Naive B cell (primary cell): ENCODE measurements at regions not wholly inside any gene's neighbourhood (a gene's known extent, or its start where the extent isn't known, plus 50 kb on each side); places are given as distances from the start of the nearest gene placed in this dataset.
A peak's percentile ranks its signal among the peaks of the same experiment; 100 is the strongest.

Experiments used
- ATAC-seq, 2 donors: fragments of 150-1000 bp; cut with Tn5 transposase; 2 replicates each; pipeline ENCODE4 v1.10.0; 2021; ENCODE audit warnings: low read depth in 2 of 2, mild to moderate bottlenecking in 2 of 2, moderate library complexity in 2 of 2
- DNase-seq: peaks from one replicate; pipeline ENCODE4 v3.0.0; 2022
- H3K27ac Mint-ChIP-seq, 6 donors: one replicate each; pipeline ENCODE4 v1.8.0; 2020 to 2022; ENCODE audit warnings: mild to moderate bottlenecking in 6 of 6, mixed read lengths in 6 of 6, moderate library complexity in 5 of 6, inconsistent platforms in 2 of 6
- H3K27me3 Mint-ChIP-seq, 3 donors: one replicate each; pipeline ENCODE4 v1.8.0; 2021 to 2022; ENCODE audit warnings: mixed read lengths in 3 of 3, mild to moderate bottlenecking in 1 of 3
- H3K36me3 Mint-ChIP-seq, 2 donors: one replicate each; pipeline ENCODE4 v1.8.0; 2020 to 2022; ENCODE audit warnings: mixed read lengths in 2 of 2, inconsistent platforms in 1 of 2, mild to moderate bottlenecking in 1 of 2
- H3K4me1 Mint-ChIP-seq, 3 donors: one replicate each; pipeline ENCODE4 v1.8.0; 2020 to 2022; ENCODE audit warnings: mixed read lengths in 3 of 3, inconsistent platforms in 1 of 3, mild to moderate bottlenecking in 1 of 3, moderate library complexity in 1 of 3
- H3K4me3 Mint-ChIP-seq, 8 donors: one replicate each; pipeline ENCODE4 v1.8.0; 2020 to 2022; ENCODE audit warnings: mild to moderate bottlenecking in 8 of 8, mixed read lengths in 8 of 8, moderate library complexity in 8 of 8, inconsistent platforms in 2 of 8
- H3K9me3 Mint-ChIP-seq, 7 donors: one replicate each; pipeline ENCODE4 v1.8.0; 2020 to 2022; ENCODE audit warnings: mixed read lengths in 7 of 7, mild to moderate bottlenecking in 5 of 7, inconsistent platforms in 2 of 7, moderate library complexity in 1 of 7

- DNase-seq, result no peak
- H3K27me3 Mint-ChIP-seq, result peaks cover 7 to 13% (median 12%) of the 10 kb centered on the region in 3 donors
- H3K9me3 Mint-ChIP-seq, result peaks cover 0 to 6% (median 0%) of the 10 kb centered on the region in 7 donors
- no peaks in the 10 kb centered on the region for H3K4me1 Mint-ChIP-seq
- no peak overlapping the region for H3K4me3 Mint-ChIP-seq
- ATAC-seq, result no peak
- H3K27ac Mint-ChIP-seq, result no peak overlapping the region
- H3K36me3 Mint-ChIP-seq, result no peaks in the 10 kb centered on the region
These were observed 96.5 kb downstream of the TTC32 start for GRCh38 chr2:19805266-19805665.

GRCh38 chr2:19804639-19805260 is 97.0 kb downstream of the TTC32 start:
- H3K9me3 Mint-ChIP-seq, result peaks cover 0 to 5% (median 0%) of the 10 kb centered on the region in 7 donors

GRCh38 chr2:19802086-19802841 is 99.5 kb downstream of the TTC32 start:
- Mint-ChIP-seq H3K36me3 (no peaks in the 10 kb centered on the region), H3K4me1 (no peaks in the 10 kb centered on the region), H3K27ac (no peak overlapping the region), H3K9me3 (peaks cover 0 to 4% (median 0%) of the 10 kb centered on the region in 7 donors), H3K27me3 (peaks cover 11 to 13% (median 12%) of the 10 kb centered on the region in 3 donors), H3K4me3 (no peak overlapping the region)
- DNase-seq, result no peak
- no peak for ATAC-seq

More at GRCh38 chr2:19804639-19805260, 97.0 kb downstream of the TTC32 start:
- ATAC-seq (no peak), DNase-seq (no peak)
- Mint-ChIP-seq H3K4me3 (no peak overlapping the region), H3K36me3 (no peaks in the 10 kb centered on the region), H3K27ac (no peak overlapping the region), H3K4me1 (no peaks in the 10 kb centered on the region), H3K27me3 (peaks cover 7 to 13% (median 12%) of the 10 kb centered on the region in 3 donors)

GRCh38 chr2:19801367-19802080 is 100.3 kb downstream of the TTC32 start:
- Mint-ChIP-seq H3K27ac (no peak overlapping the region), H3K4me1 (no peaks in the 10 kb centered on the region), H3K9me3 (peaks cover 0 to 2% (median 0%) of the 10 kb centered on the region in 7 donors), H3K27me3 (peaks cover 8 to 15% (median 12%) of the 10 kb centered on the region in 3 donors), H3K36me3 (no peaks in the 10 kb centered on the region), H3K4me3 (no peak overlapping the region)
- DNase-seq, result no peak
- no peak for ATAC-seq

GRCh38 chr2:19800796-19801195 is 101.0 kb downstream of the TTC32 start:
- no peak for DNase-seq

GRCh38 chr2:19799881-19800780 is 101.7 kb downstream of the TTC32 start:
- Mint-ChIP-seq H3K9me3 (peaks cover 0 to 2% (median 0%) of the 10 kb centered on the region in 7 donors), H3K27me3 (peaks cover 8 to 12% (median 11%) of the 10 kb centered on the region in 3 donors), H3K4me1 (no peaks in the 10 kb centered on the region), H3K27ac (no peak overlapping the region), H3K36me3 (no peaks in the 10 kb centered on the region), H3K4me3 (no peak overlapping the region)
- ATAC-seq, result no peak
- DNase-seq, result no peak

More at GRCh38 chr2:19800796-19801195, 101.0 kb downstream of the TTC32 start:
- no peaks in the 10 kb centered on the region for H3K4me1 Mint-ChIP-seq
- H3K9me3 Mint-ChIP-seq, result peaks cover 0 to 2% (median 0%) of the 10 kb centered on the region in 7 donors
- no peak for ATAC-seq
- H3K27ac Mint-ChIP-seq, result no peak overlapping the region
- no peak overlapping the region for H3K4me3 Mint-ChIP-seq
- H3K36me3 Mint-ChIP-seq, result no peaks in the 10 kb centered on the region
- peaks cover 8 to 15% (median 12%) of the 10 kb centered on the region in 3 donors for H3K27me3 Mint-ChIP-seq

GRCh38 chr2:19797871-19798270 is 103.9 kb downstream of the TTC32 start:
- Mint-ChIP-seq H3K36me3 (no peaks in the 10 kb centered on the region), H3K27ac (peak overlapping the region in 1 of 6 donors; percentile 10), H3K9me3 (peaks cover 0 to 2% (median 0%) of the 10 kb centered on the region in 7 donors), H3K27me3 (peaks cover 0 to 8% (median 7%) of the 10 kb centered on the region in 3 donors), H3K4me3 (no peak overlapping the region), H3K4me1 (no peaks in the 10 kb centered on the region)
- DNase-seq (no peak), ATAC-seq (no peak)

- Mint-ChIP-seq H3K27ac (peak overlapping the region in 1 of 6 donors; percentile 41), H3K9me3 (peaks cover 0 to 2% (median 0%) of the 10 kb centered on the region in 7 donors), H3K4me1 (no peaks in the 10 kb centered on the region), H3K4me3 (no peak overlapping the region), H3K27me3 (peaks cover 0 to 8% (median 7%) of the 10 kb centered on the region in 3 donors), H3K36me3 (no peaks in the 10 kb centered on the region)
- ATAC-seq (no peak), DNase-seq (no peak)
These were observed 104.5 kb downstream of the TTC32 start for GRCh38 chr2:19797243-19797810.

- H3K27ac Mint-ChIP-seq, result no peak overlapping the region
- no peak for DNase-seq
- no peak overlapping the region for H3K4me3 Mint-ChIP-seq
- peaks cover 0 to 8% (median 7%) of the 10 kb centered on the region in 3 donors for H3K27me3 Mint-ChIP-seq
- H3K9me3 Mint-ChIP-seq, result no peaks in the 10 kb centered on the region
- no peak for ATAC-seq
- H3K36me3 Mint-ChIP-seq, result no peaks in the 10 kb centered on the region
- H3K4me1 Mint-ChIP-seq, result no peaks in the 10 kb centered on the region
These were observed 105.6 kb downstream of the TTC32 start for GRCh38 chr2:19796035-19796695.

GRCh38 chr2:19793132-19793750 is 108.5 kb downstream of the TTC32 start:
- Mint-ChIP-seq H3K4me1 (no peaks in the 10 kb centered on the region), H3K9me3 (peaks cover 0 to 3% (median 0%) of the 10 kb centered on the region in 7 donors), H3K27ac (no peak overlapping the region), H3K36me3 (no peaks in the 10 kb centered on the region), H3K4me3 (no peak overlapping the region), H3K27me3 (peaks cover 0 to 7% (median 6%) of the 10 kb centered on the region in 3 donors)
- ATAC-seq (no peak), DNase-seq (no peak)

- Mint-ChIP-seq H3K27ac (no peak overlapping the region), H3K27me3 (peaks cover 0 to 11% (median 8%) of the 10 kb centered on the region in 3 donors), H3K4me1 (no peaks in the 10 kb centered on the region), H3K9me3 (peaks cover 0 to 5% (median 0%) of the 10 kb centered on the region in 7 donors), H3K4me3 (no peak overlapping the region), H3K36me3 (no peaks in the 10 kb centered on the region)
- no peak for DNase-seq
- no peak for ATAC-seq
These were observed 111.5 kb downstream of the TTC32 start for GRCh38 chr2:19790291-19790690.

GRCh38 chr2:19787134-19787533 is 114.6 kb downstream of the TTC32 start:
- Mint-ChIP-seq H3K4me3 (no peak overlapping the region), H3K27ac (peak overlapping the region in 1 of 6 donors; percentile 52), H3K36me3 (no peaks in the 10 kb centered on the region), H3K9me3 (peaks cover 0 to 9% (median 2%) of the 10 kb centered on the region in 7 donors), H3K27me3 (peaks cover 4 to 20% (median 19%) of the 10 kb centered on the region in 3 donors), H3K4me1 (no peaks in the 10 kb centered on the region)
- ATAC-seq (no peak), DNase-seq (no peak)
